ENCODE measurements at regions not wholly inside any gene's neighbourhood (a gene's known extent, or its start where the extent isn't known, plus 50 kb on each side); places are given as distances from the start of the nearest gene placed in this dataset.
A peak's percentile ranks its signal among the peaks of the same experiment; 100 is the strongest.

DNA sequence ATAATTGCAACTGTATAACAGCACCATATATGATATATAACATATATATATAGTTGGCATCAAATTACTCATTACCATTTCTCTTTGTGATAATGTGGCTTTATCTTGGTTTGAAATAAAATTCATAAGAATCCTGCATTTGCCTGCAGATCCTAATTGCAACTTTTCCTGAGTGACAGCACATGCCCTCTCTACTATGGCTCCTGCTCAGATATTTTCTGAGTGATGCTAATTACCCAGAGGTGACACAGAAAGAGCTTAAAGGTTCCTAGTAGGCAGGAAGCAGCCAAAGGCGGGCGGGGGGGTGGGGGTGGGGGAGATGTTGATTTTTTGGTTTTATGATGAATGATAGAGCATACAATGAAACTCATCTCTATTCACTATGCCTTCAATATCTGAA is 370.6 kb downstream of the MFSD1 start:
- H3K27ac ChIP-seq (ENCODE audit: low read length): no peak overlapping the region
- DNase-seq: no peak
- H3K27me3 ChIP-seq (ENCODE audit: control insufficient read depth, insufficient read depth, low read length): no peaks in the 10 kb centered on the region
- H3K4me1 ChIP-seq (ENCODE audit: control insufficient read depth, insufficient read depth, low read length): no peaks in the 10 kb centered on the region
- no peaks in the 10 kb centered on the region for H3K36me3 ChIP-seq (ENCODE audit: control insufficient read depth, insufficient read depth, low read length)
- no peak overlapping the region for H3K4me3 ChIP-seq (ENCODE audit: low read length)
- WGBS (ENCODE audit: insufficient coverage): no CpG with 5 or more reads among the region's 2 CpGs
- no peaks in the 10 kb centered on the region for H3K9me3 ChIP-seq (replicated peaks; ENCODE audit: control insufficient read depth, low read depth, low read length)

DNA sequence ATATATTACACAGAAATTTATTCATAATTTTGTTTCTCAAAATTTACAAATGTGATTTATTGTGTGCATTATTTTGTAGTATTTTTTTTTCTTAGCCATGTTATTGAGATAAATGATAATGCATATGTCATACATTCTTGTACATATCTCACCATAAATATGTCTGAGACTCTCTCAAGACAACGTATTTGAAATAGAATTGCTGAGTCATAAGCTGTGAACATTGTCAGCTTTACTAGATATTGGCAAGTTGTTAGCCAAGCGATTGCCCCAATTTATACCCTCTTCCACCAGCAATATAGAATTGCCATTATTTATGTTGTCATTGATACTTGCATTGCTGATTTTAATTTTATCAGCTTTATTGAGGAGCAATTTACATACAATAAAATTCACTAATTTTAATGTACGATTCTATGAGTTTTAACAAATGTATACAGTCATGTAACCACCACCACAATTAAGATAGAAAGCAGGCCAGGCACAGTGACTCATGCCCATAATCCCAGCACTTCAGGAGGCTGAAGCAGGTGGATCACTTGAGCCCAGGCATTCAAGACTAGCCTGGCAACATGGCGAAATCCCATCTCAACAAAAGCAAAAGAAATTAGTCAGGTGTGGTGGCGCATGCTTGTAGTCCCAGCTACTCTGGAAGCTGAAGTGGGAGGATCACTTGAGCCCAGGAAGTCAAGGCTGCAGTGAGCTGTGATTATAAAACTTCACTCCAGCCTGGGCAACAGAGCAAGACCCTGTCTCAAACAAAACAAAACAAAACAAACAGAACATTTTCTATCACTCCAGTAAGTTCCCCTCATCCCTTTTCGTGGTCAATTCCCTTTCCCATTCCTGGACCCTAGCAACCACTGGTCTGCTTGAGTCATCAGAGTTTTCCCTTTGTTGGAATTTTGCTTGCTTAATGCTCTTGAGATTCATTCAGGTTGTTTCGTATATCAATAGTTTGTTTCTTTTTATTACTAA is 373.1 kb downstream of the MFSD1 start:
- H3K9me3 ChIP-seq (replicated peaks; ENCODE audit: control insufficient read depth, low read depth, low read length): no peaks in the 10 kb centered on the region
- no peaks in the 10 kb centered on the region for H3K36me3 ChIP-seq (ENCODE audit: control insufficient read depth, insufficient read depth, low read length)
- WGBS (ENCODE audit: insufficient coverage): 65% methylated on average over 2 of the region's 7 CpGs
- H3K4me1 ChIP-seq (ENCODE audit: control insufficient read depth, insufficient read depth, low read length): no peaks in the 10 kb centered on the region
- no peak overlapping the region for H3K27ac ChIP-seq (ENCODE audit: low read length)
- no peak for DNase-seq
- H3K4me3 ChIP-seq (ENCODE audit: low read length): no peak overlapping the region
- H3K27me3 ChIP-seq (ENCODE audit: control insufficient read depth, insufficient read depth, low read length): no peaks in the 10 kb centered on the region

DNA sequence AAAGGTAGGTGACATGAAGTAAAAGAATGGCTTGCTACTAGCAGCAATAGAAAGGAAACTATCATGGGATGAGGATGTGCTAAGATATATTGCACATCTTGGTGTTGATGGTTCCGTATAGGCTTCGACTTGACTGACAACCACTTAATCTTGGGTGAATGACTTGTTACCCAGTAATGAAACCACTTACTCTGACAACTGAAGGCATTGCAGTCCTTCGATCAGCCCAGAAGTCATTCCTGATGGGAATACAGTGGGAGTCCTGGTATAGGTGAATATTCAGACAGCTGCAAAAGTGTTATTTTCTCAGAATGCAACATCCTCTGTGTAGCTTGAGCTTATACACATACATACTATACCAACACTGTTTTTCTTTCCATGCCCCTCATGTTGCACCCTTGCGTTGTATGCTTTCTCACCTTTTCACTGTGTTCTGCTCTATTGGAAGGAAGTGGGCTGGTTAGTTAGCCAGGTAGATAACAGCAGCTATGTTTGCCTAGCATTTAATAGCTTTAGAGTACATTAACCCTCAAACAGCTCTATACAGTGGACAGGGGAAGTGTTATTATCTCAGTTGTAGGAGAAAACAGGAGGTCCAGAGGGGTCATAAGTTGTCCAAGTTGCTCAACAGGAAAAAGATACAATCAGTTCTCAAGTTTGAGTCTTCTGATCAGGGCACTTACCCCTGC is 376.5 kb downstream of the MFSD1 start:
- Histone ChIP-seq H3K4me1 (ENCODE audit: control insufficient read depth, insufficient read depth, low read length) (no peaks in the 10 kb centered on the region), H3K36me3 (ENCODE audit: control insufficient read depth, insufficient read depth, low read length) (no peaks in the 10 kb centered on the region), H3K27me3 (ENCODE audit: control insufficient read depth, insufficient read depth, low read length) (no peaks in the 10 kb centered on the region), H3K4me3 (ENCODE audit: low read length) (no peak overlapping the region), H3K27ac (ENCODE audit: low read length) (no peak overlapping the region), H3K9me3 (replicated peaks; ENCODE audit: control insufficient read depth, low read depth, low read length) (no peaks in the 10 kb centered on the region)
- DNase-seq: no peak
- 81% methylated on average over 3 of the region's 4 CpGs for WGBS (ENCODE audit: insufficient coverage)

DNA sequence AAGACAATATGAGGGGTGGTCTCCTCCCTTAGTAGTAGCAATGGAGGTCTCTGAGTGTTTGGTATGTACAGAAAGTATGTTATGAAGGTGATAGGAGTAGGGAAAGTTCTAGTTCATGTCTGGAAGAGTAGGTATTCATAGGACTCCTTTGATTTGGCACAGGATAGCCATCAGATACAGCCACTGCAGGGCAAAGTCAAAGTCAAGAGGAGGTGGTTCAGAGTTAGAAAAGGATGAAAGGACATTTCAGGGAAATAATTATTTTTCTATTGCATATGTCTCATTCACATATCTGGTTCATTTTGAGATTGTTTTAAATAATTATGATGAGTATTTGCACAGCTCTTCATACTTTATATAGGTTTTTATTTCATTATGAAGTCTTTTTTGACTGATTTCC is 381.1 kb downstream of the MFSD1 start:
- Histone ChIP-seq H3K9me3 (replicated peaks; ENCODE audit: control insufficient read depth, low read depth, low read length) (no peaks in the 10 kb centered on the region), H3K4me3 (ENCODE audit: low read length) (no peak overlapping the region), H3K27ac (ENCODE audit: low read length) (no peak overlapping the region), H3K27me3 (ENCODE audit: control insufficient read depth, insufficient read depth, low read length) (no peaks in the 10 kb centered on the region), H3K4me1 (ENCODE audit: control insufficient read depth, insufficient read depth, low read length) (no peaks in the 10 kb centered on the region), H3K36me3 (ENCODE audit: control insufficient read depth, insufficient read depth, low read length) (no peaks in the 10 kb centered on the region)
- DNase-seq: no peak

DNA sequence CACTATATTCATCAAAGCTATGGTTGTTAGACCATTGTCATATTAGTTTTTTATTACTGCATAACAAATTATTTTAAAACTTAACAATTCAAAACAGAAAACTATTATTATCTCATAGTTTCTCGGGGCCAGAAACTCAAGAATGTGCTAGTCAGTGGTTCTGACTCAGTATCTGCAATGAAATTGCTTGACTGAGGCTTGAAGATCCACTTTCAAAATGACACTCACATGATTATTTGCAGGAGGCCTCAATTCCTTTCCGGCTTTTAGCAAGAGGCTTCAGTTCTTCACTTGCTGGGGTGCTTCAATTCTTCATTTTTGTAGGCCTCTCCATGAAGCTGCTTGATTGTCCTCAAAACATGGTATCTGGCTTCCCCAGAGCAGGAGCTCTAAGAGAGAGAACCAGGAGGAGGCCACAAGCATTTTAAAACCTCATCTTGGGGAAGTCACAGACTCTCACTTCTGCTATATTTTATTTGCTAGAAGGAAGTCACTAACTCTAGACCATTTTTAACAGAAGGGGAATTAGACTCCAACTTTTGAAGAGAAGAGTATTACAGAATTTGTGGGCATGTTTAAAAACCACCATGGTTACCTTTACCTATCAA is 383.7 kb downstream of the MFSD1 start:
- Histone ChIP-seq H3K9me3 (replicated peaks; ENCODE audit: control insufficient read depth, low read depth, low read length) (no peaks in the 10 kb centered on the region), H3K27ac (ENCODE audit: low read length) (no peak overlapping the region), H3K27me3 (ENCODE audit: control insufficient read depth, insufficient read depth, low read length) (no peaks in the 10 kb centered on the region), H3K4me3 (ENCODE audit: low read length) (no peak overlapping the region), H3K36me3 (ENCODE audit: control insufficient read depth, insufficient read depth, low read length) (no peaks in the 10 kb centered on the region), H3K4me1 (ENCODE audit: control insufficient read depth, insufficient read depth, low read length) (no peaks in the 10 kb centered on the region)
- WGBS (ENCODE audit: insufficient coverage): 73% methylated on average over 1 of the region's 2 CpGs
- peak; percentile 40 for DNase-seq

DNA sequence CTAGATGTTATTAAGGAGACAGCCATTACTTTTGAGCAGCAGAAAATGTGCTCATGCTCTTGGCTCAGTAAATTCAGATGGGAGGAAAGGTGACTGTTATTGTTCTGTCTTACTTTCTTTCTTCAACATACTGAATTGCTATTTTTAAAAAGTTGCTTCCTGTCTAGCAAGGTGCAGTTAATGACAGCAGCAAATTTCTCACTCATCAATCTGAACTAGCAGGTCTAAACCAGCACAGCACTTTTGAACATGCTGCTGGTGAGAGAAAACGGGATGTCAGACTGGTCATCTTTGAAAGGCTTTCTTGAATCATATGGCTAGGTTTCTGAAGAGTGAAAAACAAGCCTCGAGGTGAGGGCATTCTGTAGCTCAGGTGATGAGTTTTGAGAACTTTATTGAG is 384.7 kb downstream of the MFSD1 start:
- H3K27ac ChIP-seq (ENCODE audit: low read length): no peak overlapping the region
- no peak for DNase-seq
- H3K4me3 ChIP-seq (ENCODE audit: low read length): no peak overlapping the region
- WGBS (ENCODE audit: insufficient coverage): 40% methylated on average over 1 of the region's 2 CpGs
- H3K27me3 ChIP-seq (ENCODE audit: control insufficient read depth, insufficient read depth, low read length): no peaks in the 10 kb centered on the region
- no peaks in the 10 kb centered on the region for H3K9me3 ChIP-seq (replicated peaks; ENCODE audit: control insufficient read depth, low read depth, low read length)
- H3K36me3 ChIP-seq (ENCODE audit: control insufficient read depth, insufficient read depth, low read length): no peaks in the 10 kb centered on the region
- H3K4me1 ChIP-seq (ENCODE audit: control insufficient read depth, insufficient read depth, low read length): no peaks in the 10 kb centered on the region

DNA sequence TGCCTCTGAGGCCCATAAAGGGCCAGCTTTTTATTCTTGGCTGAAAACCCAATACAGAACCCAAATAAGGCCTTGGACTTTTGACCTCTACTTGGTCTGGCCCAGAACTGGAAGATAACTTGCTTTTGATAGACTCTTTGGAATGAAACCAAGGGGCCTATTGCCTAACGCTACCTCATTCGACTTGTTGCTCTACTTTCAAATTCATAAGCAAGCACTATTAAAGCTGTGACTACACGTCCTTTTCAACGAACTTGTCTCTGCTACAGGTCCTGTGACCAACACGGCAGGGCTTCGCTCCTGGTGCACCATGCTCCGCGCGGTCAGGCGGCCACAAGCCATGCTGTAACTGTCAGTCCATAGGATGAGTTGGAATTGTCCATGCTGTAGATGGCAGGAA is 385.4 kb downstream of the MFSD1 start:
- no peak for DNase-seq
- Histone ChIP-seq H3K9me3 (replicated peaks; ENCODE audit: control insufficient read depth, low read depth, low read length) (no peaks in the 10 kb centered on the region), H3K27me3 (ENCODE audit: control insufficient read depth, insufficient read depth, low read length) (no peaks in the 10 kb centered on the region), H3K36me3 (ENCODE audit: control insufficient read depth, insufficient read depth, low read length) (no peaks in the 10 kb centered on the region), H3K4me3 (ENCODE audit: low read length) (no peak overlapping the region), H3K4me1 (ENCODE audit: control insufficient read depth, insufficient read depth, low read length) (no peaks in the 10 kb centered on the region), H3K27ac (ENCODE audit: low read length) (no peak overlapping the region)
- WGBS (ENCODE audit: insufficient coverage): 84% methylated on average over 10 of the region's 10 CpGs

DNA sequence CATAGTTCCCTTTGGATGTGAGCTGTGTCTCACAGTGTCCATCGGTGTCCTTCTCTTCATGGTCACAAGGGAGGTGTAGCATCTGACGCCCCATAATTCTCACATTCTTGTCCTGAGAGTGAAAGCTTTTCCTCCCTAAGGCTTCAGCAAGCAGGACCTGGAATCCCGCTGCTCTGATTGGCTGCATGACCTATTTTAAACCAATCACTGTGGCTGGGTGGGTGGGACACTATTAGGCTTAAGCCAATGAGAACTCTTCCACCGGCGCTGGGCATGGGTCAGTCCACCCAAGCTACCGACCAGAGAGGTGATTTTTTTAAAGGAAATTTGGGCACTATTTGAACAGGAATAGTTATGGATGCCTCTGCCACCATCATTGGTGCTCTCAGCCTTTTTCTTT is 385.9 kb downstream of the MFSD1 start:
- Histone ChIP-seq H3K4me1 (ENCODE audit: control insufficient read depth, insufficient read depth, low read length) (no peaks in the 10 kb centered on the region), H3K9me3 (replicated peaks; ENCODE audit: control insufficient read depth, low read depth, low read length) (no peaks in the 10 kb centered on the region), H3K4me3 (ENCODE audit: low read length) (no peak overlapping the region), H3K36me3 (ENCODE audit: control insufficient read depth, insufficient read depth, low read length) (no peaks in the 10 kb centered on the region), H3K27ac (ENCODE audit: low read length) (no peak overlapping the region), H3K27me3 (ENCODE audit: control insufficient read depth, insufficient read depth, low read length) (no peaks in the 10 kb centered on the region)
- DNase-seq: no peak
- 80% methylated on average over 2 of the region's 6 CpGs for WGBS (ENCODE audit: insufficient coverage)

DNA sequence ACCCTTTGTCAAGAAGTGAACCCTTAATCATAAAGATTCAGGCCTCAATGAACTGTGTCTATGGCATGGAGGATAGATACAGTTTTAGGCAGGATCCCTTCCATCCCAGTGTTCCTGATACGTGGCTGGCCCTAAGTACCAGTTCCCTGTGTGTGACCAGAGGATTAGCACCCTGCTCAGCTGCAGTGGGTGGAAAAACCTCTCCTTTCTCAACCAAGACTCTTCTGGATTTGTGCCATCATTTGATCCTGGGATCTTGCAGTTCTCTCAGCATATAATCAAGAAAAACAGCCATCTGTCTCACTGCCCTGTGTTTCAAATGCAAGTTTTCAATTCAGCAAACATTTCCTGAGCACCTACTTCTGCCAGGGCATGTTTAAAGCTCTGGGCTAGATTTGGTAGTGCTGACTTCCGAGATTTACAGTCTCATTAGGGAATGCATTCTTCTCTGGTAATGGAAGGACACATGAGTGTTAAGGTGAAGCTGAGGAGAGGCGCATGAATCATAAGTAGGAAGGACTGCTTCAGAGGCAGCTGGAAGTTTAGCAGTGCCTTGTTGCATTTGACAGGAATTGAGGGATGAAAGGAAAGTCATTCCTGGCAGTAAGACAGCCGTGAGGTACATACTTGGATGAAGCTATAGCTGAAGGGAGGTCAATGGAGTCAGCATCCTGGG is 388.3 kb downstream of the MFSD1 start:
- no peaks in the 10 kb centered on the region for H3K4me1 ChIP-seq (ENCODE audit: control insufficient read depth, insufficient read depth, low read length)
- DNase-seq: no peak
- no peak overlapping the region for H3K27ac ChIP-seq (ENCODE audit: low read length)
- 53% methylated on average over 4 of the region's 4 CpGs for WGBS (ENCODE audit: insufficient coverage)
- H3K27me3 ChIP-seq (ENCODE audit: control insufficient read depth, insufficient read depth, low read length): no peaks in the 10 kb centered on the region
- no peaks in the 10 kb centered on the region for H3K9me3 ChIP-seq (replicated peaks; ENCODE audit: control insufficient read depth, low read depth, low read length)
- no peaks in the 10 kb centered on the region for H3K36me3 ChIP-seq (ENCODE audit: control insufficient read depth, insufficient read depth, low read length)
- H3K4me3 ChIP-seq (ENCODE audit: low read length): no peak overlapping the region

DNA sequence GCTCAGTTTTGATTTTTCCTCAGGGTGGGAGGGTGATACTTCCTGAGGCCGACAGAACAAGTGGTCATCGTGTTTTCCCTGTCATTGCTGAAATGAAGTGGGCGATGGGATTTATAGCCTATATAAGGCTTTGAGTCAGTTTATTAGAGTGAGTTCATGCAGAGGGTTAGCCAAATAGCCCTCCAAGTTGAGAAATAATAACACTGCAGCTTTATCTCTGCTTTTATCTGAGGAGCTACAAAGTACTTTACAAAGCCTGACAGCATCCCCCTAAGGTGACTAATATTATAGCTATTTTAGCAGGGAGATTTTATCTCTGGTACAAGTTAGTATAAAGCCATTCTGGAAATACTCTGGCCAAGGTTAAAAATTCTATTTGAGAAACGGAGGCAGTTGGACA is 389.6 kb downstream of the MFSD1 start:
- no peak overlapping the region for H3K4me3 ChIP-seq (ENCODE audit: low read length)
- no peak for DNase-seq
- WGBS (ENCODE audit: insufficient coverage): no CpG with 5 or more reads among the region's 4 CpGs

More for the DNA sequence above, 389.6 kb downstream of the MFSD1 start:
- H3K27ac ChIP-seq (ENCODE audit: low read length): no peak overlapping the region
- no peaks in the 10 kb centered on the region for H3K27me3 ChIP-seq (ENCODE audit: control insufficient read depth, insufficient read depth, low read length)
- no peaks in the 10 kb centered on the region for H3K36me3 ChIP-seq (ENCODE audit: control insufficient read depth, insufficient read depth, low read length)
- no peaks in the 10 kb centered on the region for H3K9me3 ChIP-seq (replicated peaks; ENCODE audit: control insufficient read depth, low read depth, low read length)
- H3K4me1 ChIP-seq (ENCODE audit: control insufficient read depth, insufficient read depth, low read length): no peaks in the 10 kb centered on the region

All from muscle of leg (tissue), 3 donors.